ENCODE measurements at regions not wholly inside any gene's neighbourhood (a gene's known extent, or its start where the extent isn't known, plus 50 kb on each side); places are given as distances from the start of the nearest gene placed in this dataset.
"Not testable (repeated sequence)": the region's sequence is repeated elsewhere in the genome, so short reads cannot be mapped to it uniquely, and the experiment has no call there.

DNA sequence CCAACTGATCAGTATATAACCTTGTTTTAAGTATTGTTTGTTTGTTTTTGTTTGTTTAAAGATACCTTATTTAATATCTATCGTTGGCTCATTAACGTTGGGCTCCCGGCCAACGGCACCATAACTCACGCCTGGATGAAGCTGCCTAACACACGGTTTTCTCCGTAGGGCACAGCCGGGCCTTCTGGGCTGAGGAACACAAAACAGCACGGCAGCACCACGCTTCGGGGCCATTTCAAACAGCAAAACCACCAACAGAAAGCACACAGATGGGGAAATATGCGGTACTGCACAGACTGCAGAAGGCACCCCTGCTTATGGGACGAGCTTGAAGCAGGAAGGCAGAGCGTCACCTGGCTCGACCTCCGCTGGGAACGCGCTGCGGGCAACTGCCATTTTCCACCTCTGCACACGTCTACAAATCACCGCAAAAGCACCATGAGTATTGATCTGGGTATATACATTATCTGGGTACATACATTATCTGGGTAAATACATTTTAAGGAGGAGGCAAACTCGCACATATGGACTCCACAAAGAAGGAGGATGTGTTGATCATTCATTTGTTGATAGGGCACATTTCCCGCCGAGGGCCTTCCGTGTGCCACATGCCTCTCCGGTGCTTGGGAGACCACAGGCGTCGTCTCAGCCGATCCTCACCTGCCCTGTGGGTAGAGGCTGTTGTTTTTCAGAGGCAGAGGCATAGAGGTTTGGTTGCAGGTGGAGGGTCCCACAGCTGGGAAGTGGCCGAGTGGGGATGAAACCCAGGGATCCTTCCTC lies 123.7 kb upstream of the ATP2B2 start:
- DNase-seq, result no peak

DNA sequence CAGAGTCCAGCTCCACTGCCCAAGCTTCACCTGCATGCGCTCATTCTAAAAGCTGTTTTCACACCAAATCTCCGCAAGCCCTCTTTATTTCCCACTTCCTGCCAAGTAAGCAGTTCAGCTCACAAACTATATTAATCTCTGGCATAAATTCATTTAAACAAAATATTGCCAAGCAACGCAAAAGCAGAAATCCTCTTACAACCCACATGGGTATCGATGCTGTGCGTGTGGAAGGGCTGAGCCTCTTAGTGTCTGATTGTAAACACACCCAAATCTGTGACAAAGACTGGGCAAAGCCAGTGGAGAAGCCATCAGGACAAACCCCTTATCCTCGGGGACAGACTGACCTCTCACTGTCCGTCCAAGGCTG lies 124.3 kb upstream of the ATP2B2 start:
- no peak for DNase-seq

DNA sequence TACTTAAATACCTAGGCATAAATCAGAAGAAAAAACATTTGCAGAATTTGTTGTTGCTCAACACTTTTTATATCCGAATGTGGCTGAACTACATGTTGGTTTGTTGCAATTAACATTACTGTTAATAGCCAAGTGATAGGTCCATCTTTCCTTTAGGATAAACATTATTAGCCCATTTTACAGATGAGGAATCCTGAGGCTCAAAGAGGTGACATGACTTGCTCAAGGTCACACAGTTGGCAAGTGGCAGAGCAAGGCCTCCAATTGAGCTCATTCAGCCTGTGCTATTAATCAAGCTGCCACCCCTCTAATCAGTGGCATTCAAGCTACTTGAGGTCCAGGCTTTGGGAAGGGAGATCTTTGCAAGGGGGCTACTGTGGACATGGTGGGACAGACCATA lies 125.8 kb upstream of the ATP2B2 start:
- DNase-seq, result no peak

DNA sequence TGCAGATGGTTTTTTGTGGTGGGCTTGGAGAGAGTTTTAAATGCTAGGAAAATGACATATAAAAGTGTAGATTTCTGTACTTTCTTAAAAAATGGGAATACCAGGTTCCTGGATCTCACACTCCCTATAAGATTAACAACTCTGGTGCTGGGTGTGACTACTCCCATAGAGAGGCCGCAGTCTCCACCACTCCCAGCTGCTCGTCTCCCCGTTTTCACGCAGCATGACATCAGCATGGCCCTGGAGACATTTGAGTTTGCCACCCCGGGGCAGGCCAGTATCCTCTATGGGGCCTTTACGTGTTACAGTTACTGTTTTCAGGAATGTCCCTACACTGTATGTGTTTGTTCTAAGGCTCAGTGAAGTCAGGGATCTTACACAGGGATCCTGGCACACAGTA lies 126.7 kb upstream of the ATP2B2 start:
- no peak for DNase-seq

DNA sequence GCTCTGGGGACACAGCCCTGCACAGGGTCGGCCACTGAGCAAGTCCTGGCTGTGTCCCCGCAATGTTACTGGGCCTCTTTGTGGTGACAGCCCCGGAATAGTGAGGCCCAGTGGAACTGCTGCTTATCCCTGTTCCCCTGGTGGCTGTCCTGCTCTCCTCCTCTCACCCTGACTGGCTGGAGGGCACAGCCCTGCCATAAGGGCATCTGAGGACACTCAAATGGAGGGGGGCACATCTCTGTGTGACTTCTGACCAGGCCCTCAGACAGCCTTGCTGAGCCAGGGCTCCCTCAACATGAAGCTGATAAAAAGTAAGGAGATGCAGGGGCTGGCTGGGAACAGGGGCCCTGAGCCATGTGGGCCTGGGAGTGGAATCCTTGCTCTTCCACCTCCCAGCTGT lies 127.4 kb upstream of the ATP2B2 start:
- DNase-seq, result no peak

DNA sequence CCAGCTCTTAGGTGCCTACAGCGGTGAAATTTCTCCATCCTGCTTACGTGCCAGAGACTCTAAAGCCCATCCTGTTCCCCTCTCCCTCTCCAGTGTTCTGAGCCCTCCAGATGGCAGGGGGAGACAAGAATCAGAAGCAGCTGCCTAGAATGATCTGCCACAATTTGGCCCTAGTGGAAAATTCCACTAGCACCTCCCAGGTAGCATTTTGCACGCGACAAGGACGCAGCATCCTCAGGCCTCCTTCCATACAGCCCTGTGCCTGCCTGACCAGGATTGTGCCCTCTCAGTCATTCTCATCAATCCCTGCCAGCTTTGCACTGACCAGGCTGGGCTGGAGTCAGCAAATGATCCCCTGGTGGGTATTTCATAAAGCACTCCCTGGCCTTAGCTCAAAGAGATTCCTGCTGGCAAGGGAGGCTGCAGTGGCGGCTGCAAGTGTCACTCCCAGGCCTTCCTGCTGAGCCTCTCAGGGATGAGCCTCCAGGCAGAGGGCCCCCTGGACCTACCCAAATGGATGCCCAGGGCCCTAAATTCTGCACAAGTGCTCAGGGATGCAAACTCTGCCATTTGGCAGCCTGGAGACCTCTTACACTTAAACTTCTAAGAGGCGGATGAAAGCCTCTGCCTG lies 130.2 kb upstream of the ATP2B2 start:
- no peak for DNase-seq

DNA sequence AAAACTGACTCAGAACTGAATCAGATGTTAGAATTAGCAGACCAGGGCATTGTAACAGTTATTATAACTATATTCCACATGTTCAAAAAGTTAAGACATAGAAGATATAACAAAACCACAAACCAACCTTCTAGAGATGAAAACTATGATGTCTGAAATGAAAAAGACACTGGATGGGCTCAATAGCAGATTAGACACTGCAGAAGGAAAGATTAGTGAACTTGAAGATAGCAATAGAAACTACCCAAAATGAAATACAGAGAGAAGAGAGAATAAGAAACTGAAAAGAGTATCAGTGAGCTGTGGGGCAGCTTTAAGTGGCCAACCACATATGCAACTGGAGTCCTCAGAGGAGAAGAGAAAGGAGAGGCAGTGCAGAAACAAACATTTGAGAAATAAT lies 132.0 kb upstream of the ATP2B2 start:
- no peak for DNase-seq

DNA sequence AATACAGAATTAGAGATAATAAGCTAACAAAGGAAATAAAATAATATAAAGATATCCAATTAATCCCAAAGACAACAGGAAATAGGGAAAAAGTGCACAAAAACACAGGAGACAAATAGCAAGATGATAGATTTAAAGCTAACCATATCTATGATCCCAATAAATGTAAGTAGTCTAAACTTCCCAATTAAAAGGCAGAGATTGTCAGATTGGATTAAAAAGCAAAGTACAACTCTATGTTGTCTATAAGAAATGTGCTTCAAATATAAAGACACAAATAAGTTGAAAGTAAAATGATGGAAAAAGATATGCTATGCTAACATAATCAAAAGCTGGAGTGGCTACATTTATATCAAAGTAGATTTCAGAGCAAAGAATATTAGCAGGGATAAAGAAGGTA lies 133.1 kb upstream of the ATP2B2 start:
- DNase-seq, result no peak

DNA sequence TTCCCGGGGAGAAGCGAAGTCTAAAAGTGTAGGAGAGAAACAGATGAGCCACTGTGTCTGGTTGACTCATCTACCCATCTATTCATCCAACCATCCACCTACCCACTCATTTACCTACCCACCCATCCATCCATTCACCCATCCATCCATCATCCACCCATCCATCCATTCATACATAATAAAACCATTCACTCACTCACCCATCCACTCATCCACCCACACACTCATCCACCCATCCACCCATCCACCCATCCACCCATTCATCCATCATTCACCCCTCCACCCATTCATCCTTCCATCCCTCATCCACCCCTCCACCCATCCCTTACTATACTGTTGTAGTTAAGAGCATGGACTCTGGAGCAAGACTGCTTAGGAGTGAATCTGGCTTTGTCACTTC lies 136.4 kb upstream of the ATP2B2 start:
- DNase-seq, result no peak

DNA sequence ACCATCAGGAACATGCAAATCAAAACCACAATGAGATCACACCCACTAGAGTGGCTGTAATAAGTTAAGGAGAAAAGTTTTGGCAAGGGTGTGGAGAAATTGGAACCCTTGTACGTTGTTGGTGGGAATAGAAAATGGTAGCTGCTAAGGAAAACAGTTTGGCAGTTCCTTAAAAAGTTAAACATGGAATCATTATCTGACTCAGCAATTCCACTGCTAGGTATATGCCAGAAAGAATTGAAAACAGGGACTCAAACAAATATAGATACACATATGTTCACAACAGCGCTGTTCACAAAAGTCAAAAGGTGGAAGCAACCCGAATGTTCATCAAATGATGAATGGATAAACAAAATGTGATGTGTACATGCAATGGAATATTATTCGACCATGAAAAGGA lies 138.8 kb upstream of the ATP2B2 start:
- no peak for DNase-seq

DNA sequence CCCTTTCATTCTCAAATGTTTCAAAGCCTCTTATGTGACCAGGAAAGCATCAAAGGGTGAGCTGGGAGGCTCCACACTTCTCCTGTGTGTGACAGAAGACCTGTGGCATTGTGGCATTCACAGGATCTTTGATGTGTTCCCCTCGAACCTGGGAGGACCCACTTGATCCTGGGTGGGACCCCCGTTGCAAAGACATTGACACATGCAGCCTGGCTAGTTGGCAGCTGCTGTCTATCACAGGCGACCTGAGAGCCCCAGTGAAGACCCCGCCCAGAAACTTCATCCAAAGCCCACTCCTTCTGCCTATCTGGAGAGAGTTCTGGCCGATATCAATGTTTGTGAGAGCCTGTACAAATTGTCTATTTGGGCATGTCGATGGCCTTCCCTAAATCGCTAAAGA lies 140.4 kb upstream of the ATP2B2 start:
- no peak for DNase-seq

DNA sequence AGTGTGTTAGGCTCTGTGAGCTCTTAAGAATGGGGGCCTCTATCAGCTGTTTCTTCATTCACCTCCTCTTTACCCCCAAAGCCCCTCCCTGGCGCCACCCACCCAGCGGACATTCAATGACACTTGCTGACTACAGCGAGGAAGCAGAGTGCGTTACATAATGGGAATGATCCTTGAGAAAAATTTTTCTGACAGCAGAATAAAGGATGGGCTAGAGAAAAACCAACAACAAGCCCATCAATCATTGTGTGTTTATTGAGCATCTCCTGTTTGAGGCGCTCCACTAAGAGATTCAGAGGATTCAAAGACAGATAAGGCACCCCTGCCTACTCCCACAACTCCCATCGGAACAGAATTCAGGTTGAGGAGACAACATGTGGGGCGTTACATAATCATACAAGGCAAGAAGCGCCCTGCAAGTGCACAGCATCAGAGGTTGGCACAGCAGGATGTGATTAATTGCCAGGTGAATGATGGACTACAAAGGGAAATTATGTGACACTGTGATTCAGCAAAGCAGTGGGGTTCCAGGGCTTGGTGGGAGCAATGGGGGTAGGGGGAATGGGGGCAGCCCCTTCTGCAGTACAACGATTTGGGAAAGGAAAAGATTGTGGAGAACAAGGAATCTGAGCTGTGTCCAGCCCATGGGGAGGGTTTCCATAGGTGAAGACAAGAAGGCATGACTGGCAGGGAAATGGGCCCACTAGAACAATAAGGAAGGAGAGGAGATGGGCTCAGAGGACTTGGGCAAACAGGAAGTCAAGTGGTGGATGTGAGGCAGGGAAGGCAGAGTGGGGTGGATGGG lies 141.3 kb upstream of the ATP2B2 start:
- DNase-seq, result no peak

DNA sequence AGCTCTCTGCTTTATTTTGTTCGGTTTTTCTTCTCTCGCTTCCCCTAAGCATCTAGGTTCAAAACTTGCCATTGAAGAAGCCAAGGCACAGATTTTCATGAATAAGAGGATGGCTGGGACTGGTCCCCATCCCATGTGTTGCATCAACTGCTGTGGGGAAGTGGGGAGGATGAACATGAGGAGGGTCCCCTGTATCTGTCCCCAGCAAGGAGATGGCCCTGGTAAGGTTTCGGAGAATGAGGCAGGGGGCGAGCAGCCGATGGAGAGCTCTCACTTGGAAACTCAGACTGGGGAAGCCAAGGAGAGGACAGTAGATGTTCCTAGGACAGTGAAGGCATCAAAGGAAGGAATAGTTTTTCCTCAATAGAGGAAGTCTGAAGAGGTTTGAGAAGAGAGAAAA lies 142.0 kb upstream of the ATP2B2 start:
- no peak for DNase-seq

DNA sequence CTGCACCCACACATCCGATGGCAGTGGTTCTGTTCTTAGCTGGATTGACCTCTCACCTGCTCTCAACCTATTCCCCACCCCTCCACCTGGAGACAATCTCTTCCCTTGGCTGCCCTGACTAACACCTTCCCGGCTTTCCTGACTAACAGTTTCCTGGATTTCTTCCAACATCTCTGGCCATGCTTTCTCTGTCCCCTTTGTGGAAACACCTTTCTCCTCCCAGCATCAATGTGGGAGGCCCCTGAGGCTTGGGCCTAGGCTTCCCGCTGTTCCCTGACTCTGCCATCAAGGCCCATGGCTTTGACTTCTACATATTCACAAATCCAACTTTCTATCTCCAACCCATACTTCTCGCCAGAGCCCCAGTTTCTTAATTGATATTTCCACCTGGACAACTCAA lies 142.8 kb upstream of the ATP2B2 start:
- DNase-seq, result no peak

DNA sequence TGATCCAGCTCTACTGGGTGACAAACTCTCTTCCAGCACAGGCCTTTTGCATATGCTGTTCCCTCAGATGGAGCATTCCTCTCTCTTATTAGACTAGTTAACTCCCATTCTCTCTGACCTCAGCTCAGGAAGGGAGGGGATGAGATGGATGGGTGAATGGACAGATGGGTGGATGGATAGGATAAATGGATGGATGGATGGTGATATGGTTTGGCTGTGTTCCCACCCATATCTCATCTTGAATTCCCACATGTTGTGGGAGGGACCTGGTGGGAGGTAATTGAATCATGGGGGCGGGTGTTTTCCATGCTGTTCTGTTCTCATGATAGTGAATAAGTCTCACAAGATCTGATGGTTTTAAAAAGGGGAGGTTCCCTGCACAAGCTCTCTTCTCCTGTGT lies 144.1 kb upstream of the ATP2B2 start:
- not testable (repeated sequence) for DNase-seq

DNA sequence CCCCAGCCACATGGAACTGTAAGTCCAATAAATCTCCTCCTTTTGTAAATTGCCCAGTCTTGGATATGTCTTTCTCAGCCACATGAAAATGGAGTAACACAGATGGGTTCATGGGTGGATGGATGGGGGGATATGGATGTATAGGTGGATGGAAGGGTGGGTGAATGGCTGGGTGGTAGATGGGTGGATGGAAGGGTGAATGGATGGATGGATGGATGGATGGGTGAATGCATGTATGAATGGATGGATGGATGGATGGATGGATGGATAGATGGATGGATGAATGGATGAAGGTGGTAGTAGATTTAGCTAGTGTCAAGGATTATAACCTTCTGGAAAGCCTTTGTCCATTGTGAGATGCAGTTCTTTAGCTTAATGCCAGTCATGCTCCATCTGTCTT lies 146.1 kb upstream of the ATP2B2 start:
- no peak for DNase-seq

DNA sequence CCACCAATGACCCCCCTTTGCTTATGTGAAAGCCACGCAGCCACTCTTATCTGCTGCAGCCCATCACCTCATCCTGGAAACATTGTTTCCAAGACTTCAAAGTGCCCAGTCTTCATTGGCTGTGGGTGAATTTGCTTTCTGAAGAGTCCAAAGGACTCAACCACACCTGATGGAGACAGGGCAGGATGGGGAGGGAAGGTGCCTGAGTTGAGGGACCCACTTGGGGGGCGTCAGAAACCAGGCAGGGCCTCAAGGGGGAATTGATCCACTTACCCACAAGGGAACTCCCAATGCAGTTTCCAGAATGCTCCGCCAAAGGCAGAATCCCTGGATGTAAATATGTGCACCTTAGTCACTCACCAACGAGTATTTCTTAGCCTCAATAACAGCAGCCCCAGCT lies 147.9 kb upstream of the ATP2B2 start:
- no peak for DNase-seq

DNA sequence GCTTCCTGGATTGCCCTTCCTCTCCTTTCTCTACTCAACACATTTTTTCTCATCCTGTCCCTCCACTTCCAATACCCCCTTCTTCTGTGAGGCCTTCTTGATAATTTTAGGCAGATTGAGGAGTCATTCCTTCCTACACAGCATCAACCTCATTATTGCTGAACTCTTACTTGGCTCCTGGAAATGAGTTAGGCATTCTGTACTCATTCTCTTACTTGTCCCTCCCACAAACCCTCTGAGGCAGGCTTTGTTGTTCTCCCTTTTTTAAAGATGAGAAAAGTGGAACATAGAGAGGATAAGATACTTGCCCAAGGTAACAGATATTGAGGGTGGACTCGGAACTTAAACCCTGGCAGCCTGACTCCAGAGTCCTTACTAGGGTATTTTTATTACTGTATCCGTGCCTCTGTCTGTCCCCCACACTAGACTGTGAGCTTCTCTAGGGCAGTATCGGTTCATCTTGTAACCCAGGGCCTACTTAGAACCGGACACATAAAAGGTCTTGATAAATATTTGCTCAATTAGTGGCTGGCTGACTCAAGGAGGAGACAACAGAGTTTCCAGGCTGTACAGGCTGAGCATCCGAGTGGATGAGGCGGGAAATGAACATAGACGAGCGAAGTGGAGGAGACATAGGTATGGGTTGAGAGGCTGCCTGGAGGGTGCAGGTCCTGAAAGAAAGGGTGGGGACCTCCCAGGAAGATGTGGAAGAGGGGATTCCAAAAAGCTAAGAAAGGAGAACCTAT lies 148.7 kb upstream of the ATP2B2 start:
- no peak for DNase-seq

DNA sequence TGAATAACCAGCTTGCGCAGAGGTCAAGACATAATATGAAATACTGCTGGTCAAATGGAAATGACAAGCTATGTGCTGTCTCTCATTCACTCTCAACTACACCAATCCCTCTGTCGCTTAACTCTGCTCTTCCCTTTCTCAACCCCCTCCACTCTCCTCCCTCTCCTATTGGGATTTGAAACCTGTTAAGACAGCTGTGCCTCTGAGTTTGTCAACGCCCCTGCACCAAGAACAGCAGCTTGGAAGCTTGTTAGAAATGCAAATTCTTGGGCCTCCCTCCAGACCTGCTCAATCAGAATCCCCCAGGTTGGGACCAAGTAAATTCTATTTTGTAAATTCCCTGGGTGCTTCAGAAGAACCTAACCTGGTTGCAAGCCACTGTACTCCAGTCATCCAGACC lies 149.7 kb upstream of the ATP2B2 start:
- DNase-seq, result no peak

DNA sequence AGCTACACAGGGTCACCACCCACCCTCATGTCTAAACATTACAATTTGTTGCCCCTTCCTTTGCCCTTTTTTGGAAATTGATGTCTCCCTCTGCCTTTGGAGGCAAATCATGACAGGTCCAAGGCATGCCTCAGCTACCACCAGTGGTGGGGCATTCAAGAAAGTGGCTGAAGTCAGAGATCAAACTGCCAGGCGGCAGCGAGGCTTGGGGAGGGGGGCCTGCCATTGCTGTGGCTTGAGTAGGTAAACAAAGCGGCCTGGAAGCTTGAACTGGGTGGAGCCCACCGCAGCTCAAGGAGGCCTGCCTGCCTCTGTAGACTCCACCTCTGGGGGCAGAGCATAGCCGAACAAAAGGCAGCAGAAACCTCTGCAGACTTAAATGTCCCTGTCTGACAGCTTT lies 152.0 kb upstream of the ATP2B2 start:
- DNase-seq, result not testable (repeated sequence)

DNA sequence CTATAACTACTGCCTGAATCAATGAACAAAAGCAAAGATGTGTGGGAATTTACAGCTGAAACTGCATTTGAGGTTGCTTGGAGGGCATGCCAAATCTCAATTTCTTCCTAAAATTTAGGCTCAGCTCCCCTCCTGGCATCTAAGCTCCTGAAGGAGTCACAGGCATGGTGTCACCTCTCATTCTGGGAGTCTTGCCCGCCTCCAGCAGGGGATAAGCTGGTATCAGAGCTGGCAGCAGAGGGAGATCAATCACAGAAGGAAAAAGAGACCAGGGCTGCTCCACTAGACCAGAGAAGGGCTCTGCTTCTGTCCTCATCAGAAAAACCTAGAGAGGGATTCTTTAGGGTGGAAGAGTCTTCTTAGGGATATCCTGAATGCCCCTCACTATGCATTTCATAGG lies 150.4 kb upstream of the SLC6A11 start:
- DNase-seq, result no peak

DNA sequence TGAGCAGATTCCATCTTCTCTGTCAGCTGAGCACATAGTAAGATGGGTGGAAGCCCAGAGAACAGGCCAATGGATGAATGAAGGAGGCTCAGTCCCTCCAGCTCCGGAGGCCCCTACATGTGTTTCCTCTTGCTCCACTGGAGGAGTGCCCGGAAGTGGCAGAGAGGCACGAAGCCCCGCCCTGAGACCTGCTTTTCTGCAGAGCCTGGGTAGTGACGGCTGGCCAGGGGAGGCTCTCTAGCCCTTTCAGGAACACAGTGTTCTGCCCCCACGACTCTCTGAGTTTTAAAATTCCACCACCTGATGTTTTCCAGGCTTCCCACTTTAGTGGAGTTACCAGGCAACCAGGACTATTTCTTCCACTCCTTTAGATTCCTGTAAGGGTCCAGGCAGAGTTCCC lies 149.4 kb upstream of the SLC6A11 start:
- peak; percentile 58 for DNase-seq

DNA sequence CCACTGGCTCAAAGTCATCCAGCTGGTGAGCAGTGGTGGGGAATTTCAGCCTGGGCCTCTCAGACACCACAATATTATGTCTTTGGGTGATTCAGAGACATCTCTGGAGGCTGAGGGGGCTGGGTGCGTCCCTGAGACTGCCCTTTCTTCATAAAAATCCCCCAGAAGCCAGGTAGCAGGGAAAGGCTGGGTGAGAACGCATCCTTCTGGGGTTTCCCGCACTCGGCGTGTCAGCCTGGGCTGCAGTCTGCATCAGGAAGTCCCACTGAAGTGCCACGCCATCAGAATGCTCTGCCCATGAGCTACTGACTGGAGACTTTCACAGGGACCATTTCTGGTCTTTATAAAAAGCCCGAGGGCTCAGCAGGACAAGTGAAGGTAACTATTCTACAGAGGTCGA lies 148.8 kb upstream of the SLC6A11 start:
- DNase-seq, result no peak
